RWPE1 (cell line): ENCODE measurements at regions not wholly inside any gene's neighbourhood (a gene's known extent, or its start where the extent isn't known, plus 50 kb on each side); places are given as distances from the start of the nearest gene placed in this dataset.

Experiments
- CTCF ChIA-PET: fragments of 350-600 bp; sonication (Branson Sonifier 250); formaldehyde crosslinking; extraction: SDS; loops from one replicate; lab custom pipeline; 2021; lab: Yijun Ruan, JAX
- POLR2A ChIA-PET: fragments of 400-600 bp; formaldehyde crosslinking; extraction: SDS; loops from one replicate; lab custom pipeline; 2020; ENCODE audit warnings: antibody characterized with exemption; ENCODE audit not compliant: low non-redundant PET; lab: Yijun Ruan, JAX
- DNase-seq: peaks from one replicate; pipeline ENCODE4 v3.0.0; 2012; ENCODE audit warnings: low spot score
- H3K27ac ChIP-seq: fragments of 450-650 bp; 2 replicates; pipeline ENCODE4 v1.5.1; 2017
- TF ChIP-seq, protein P1 (sequence below): fragments of 450-650 bp; conservative IDR thresholded peaks from 2 replicates; pipeline ENCODE4 v1.5.1; 2017; ENCODE audit warnings: low read depth, mild to moderate bottlenecking

- TF ChIP-seq, protein P1, sequence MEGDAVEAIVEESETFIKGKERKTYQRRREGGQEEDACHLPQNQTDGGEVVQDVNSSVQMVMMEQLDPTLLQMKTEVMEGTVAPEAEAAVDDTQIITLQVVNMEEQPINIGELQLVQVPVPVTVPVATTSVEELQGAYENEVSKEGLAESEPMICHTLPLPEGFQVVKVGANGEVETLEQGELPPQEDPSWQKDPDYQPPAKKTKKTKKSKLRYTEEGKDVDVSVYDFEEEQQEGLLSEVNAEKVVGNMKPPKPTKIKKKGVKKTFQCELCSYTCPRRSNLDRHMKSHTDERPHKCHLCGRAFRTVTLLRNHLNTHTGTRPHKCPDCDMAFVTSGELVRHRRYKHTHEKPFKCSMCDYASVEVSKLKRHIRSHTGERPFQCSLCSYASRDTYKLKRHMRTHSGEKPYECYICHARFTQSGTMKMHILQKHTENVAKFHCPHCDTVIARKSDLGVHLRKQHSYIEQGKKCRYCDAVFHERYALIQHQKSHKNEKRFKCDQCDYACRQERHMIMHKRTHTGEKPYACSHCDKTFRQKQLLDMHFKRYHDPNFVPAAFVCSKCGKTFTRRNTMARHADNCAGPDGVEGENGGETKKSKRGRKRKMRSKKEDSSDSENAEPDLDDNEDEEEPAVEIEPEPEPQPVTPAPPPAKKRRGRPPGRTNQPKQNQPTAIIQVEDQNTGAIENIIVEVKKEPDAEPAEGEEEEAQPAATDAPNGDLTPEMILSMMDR, result no peak
- CTCF ChIA-PET, result no interaction called here
- no peak for DNase-seq
- no peak overlapping the region for H3K27ac ChIP-seq
- POLR2A ChIA-PET, result no interaction called here
Observed at GRCh38 chr2:64303250-64303649, 150.7 kb upstream of the LGALSL start.

DNA sequence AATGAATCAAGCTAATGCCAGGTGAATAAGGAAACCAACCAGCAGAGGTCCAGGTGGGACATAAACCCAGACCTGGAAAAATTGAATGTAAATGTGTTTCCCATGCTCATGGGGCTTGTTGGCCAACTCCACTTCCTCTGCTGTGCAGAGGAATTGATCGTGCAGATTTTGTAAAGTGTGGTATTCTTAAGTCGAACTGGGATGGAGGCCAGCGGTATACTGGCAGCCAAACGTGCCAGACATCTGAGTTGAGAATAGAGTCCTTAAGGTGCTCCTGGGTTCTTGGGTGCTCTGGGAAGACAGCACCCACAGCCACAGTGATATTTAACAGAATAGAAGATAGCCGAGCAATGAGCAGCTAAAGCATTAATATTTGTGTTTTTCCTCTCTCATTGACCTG, 146.5 kb upstream of the LGALSL start:
- DNase-seq, result no peak
- ChIA-PET CTCF (interaction anchor here (0.7 kb wide), 1 partner anchor 43 kb away, joined by 3 read pairs; no protein-coding TSS in a partner anchor), POLR2A (no interaction called here)
- TF ChIP-seq, protein P1, result no peak
- no peak overlapping the region for H3K27ac ChIP-seq

- CTCF ChIA-PET, result interaction anchor here (0.6 to 2.5 kb wide), 7 partner anchors 132 to 594 kb away, joined by 3 to 42 read pairs (median 3); no protein-coding TSS in a partner anchor
- no peak for DNase-seq
- H3K27ac ChIP-seq, result peak overlapping the region; percentile 28
- TF ChIP-seq, protein P1, result no peak
- POLR2A ChIA-PET, result interaction anchor here (0.6 kb wide), 2 partner anchors 59 to 143 kb away, joined by 3 to 4 read pairs; no protein-coding TSS in a partner anchor
Observed at GRCh38 chr2:64311191-64311910, 142.6 kb upstream of the LGALSL start.

DNA sequence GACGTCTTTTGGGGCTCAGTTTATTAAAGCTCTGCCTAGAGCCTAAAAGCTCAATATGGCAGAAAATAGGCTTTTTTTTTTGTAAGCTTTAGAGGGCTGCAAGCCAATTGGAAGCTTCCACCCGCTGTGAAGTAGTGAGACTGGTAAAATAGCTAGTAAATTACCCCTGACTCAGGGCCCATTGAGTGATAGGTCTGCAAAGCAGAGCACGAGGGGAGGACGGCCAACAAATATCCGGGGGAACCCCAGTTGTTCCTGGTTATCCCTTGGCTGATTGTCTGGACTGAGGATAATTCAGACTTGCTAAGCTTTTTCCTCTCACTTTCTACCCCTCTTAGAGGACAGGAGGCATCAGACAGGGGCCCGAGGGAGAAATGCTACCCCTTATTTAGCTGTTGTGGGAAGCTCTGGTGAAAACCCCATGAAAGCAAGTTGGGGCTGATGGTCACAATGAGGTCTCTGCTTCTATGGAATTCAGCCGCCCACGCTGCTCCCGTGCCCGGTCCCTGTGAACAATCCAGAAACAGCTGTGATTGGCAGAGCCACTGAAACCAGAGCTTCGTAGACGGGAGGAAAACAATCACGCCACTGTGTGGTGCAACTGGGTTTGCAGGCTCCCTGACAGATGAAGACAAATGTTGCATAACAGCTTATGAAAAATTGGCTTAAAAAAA, 141.9 kb upstream of the LGALSL start:
- H3K27ac ChIP-seq, result peak overlapping the region; percentile 44
- DNase-seq, result peak; percentile 87
- CTCF ChIA-PET, result interaction anchor here (0.6 to 2.5 kb wide), 16 partner anchors 13 to 593 kb away, joined by 3 to 42 read pairs (median 4); no protein-coding TSS in a partner anchor
- POLR2A ChIA-PET, result interaction anchor here (0.6 kb wide), 4 partner anchors 58 to 263 kb away, joined by 3 to 4 read pairs (median 3); no protein-coding TSS in a partner anchor
- TF ChIP-seq, protein P1, result peak; percentile 40

- ChIA-PET POLR2A (interaction anchor here (0.6 kb wide), 1 partner anchor 263 kb away, joined by 3 read pairs; no protein-coding TSS in a partner anchor), CTCF (interaction anchor here (0.6 to 2.5 kb wide), 18 partner anchors 12 to 593 kb away, joined by 3 to 42 read pairs (median 4); no protein-coding TSS in a partner anchor)
- no peak for DNase-seq
- TF ChIP-seq, protein P1, result no peak
- H3K27ac ChIP-seq, result no peak overlapping the region
Observed at GRCh38 chr2:64312622-64313397, 141.2 kb upstream of the LGALSL start.

DNA sequence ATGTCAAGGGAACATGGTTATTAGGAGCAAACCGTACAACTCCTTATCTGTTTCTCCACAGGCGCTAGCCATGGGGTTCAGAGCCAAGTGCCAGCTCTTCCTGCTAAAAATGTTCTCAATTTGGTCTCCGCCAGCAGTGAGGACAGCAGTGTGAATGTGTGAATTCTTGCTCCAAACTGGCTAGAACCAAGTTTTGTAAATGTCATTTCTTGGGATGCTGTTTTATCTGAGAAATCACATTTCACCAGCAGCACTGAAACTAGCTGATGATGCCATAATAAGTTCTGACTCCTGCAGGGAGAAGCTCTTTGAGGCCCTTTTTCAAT, 140.6 kb upstream of the LGALSL start:
- TF ChIP-seq, protein P1, result no peak
- no peak overlapping the region for H3K27ac ChIP-seq
- POLR2A ChIA-PET, result no interaction called here
- no peak for DNase-seq
- CTCF ChIA-PET, result interaction anchor here (0.6 to 2.5 kb wide), 9 partner anchors 12 to 298 kb away, joined by 3 to 42 read pairs (median 4); no protein-coding TSS in a partner anchor
